Caco-2 (cell line): ENCODE measurements at regions not wholly inside any gene's neighbourhood (a gene's known extent, or its start where the extent isn't known, plus 50 kb on each side); places are given as distances from the start of the nearest gene placed in this dataset.

Source experiments
- BruUV-seq: library from RNA; stranded (reverse); fragments of 400-500 nt; replicated peaks from 2 replicates; lab custom pipeline; 2021; lab: Mats Ljungman, UMichigan
- CTCF ChIA-PET: fragments of 300-600 bp; sonication (Branson Sonifier 250); formaldehyde crosslinking; loops from one replicate; lab custom pipeline; 2022; ENCODE audit warnings: antibody characterized with exemption; lab: Charles Lee
- POLR2A ChIA-PET: fragments of 300-600 bp; sonication (Branson Sonifier 250); formaldehyde crosslinking; loops from one replicate; lab custom pipeline; 2022; ENCODE audit warnings: antibody characterized with exemption; lab: Charles Lee
- DNase-seq, 2 experiments: peaks; one replicate each; pipeline versions ENCODE4 v3.0.0 to v3.0.0-alpha.2; 2020 to 2022
- H3K27me3 ChIP-seq: replicated peaks from 2 replicates; pipeline ENCODE4 v1.6.0; 2011; ENCODE audit warnings: low read length; ENCODE audit not compliant: control insufficient read depth, insufficient read depth
- H3K36me3 ChIP-seq: 2 replicates; pipeline ENCODE4 v1.5.1; 2011; ENCODE audit warnings: low read length; ENCODE audit not compliant: control insufficient read depth, insufficient read depth
- H3K4me1 ChIP-seq: fragments of 250-450 bp; sonication (Bioruptor Pico); 2 replicates; pipeline ENCODE4 v1.5.1; 2020; ENCODE audit warnings: mild to moderate bottlenecking
- H3K4me3 ChIP-seq: 2 replicates; pipeline ENCODE4 v1.5.1; 2011; ENCODE audit warnings: low read depth, mild to moderate bottlenecking, control low read depth, low read length
- H3K9me3 ChIP-seq: fragments of 250-450 bp; sonication (Bioruptor Pico); 2 replicates; pipeline ENCODE4 v1.5.1; 2020; ENCODE audit warnings: mild to moderate bottlenecking, moderate library complexity
- H3K27ac Mint-ChIP-seq: one replicate; pipeline ENCODE4 v1.8.0; 2022; ENCODE audit warnings: mixed read lengths; ENCODE audit not compliant: unreplicated experiment
- H3K27me3 Mint-ChIP-seq: one replicate; pipeline ENCODE4 v1.8.0; 2022; ENCODE audit warnings: mixed read lengths; ENCODE audit not compliant: insufficient read depth, unreplicated experiment
- H3K36me3 Mint-ChIP-seq: one replicate; pipeline ENCODE4 v1.8.0; 2022; ENCODE audit warnings: mild to moderate bottlenecking, mixed read lengths; ENCODE audit not compliant: insufficient read depth, unreplicated experiment
- H3K4me1 Mint-ChIP-seq: one replicate; pipeline ENCODE4 v1.8.0; 2022; ENCODE audit warnings: low read depth, mixed read lengths; ENCODE audit not compliant: unreplicated experiment
- H3K4me3 Mint-ChIP-seq: one replicate; pipeline ENCODE4 v1.8.0; 2022; ENCODE audit warnings: mild to moderate bottlenecking, moderate library complexity, mixed read lengths; ENCODE audit not compliant: unreplicated experiment
- H3K9me3 Mint-ChIP-seq: one replicate; pipeline ENCODE4 v1.8.0; 2022; ENCODE audit warnings: mixed read lengths; ENCODE audit not compliant: unreplicated experiment
- intact Hi-C: fragments of 100-400 bp; cut with micrococcal nuclease; formaldehyde crosslinking; loops from one replicate; pipeline ENCODE4 v1.10.0; 2022; ENCODE audit not compliant: unreplicated experiment
- TF ChIP-seq, protein P1 (sequence below), 2 experiments: fragments of 200-600 bp in 1 of 2; IDR thresholded peaks; 1 replicate in 1 of 2; 2 replicates in 1 of 2; pipeline versions ENCODE4 v1.5.1 to v1.8.0; 2011 to 2022; ENCODE audit warnings: antibody characterized with exemption in 1 of 2, control low read depth in 1 of 2, inconsistent platforms in 1 of 2, low read depth in 1 of 2, low read length in 1 of 2, mild to moderate bottlenecking in 1 of 2, moderate library complexity in 1 of 2; ENCODE audit not compliant: insufficient read depth in 1 of 2, severe bottlenecking in 1 of 2, unreplicated experiment in 1 of 2

DNA sequence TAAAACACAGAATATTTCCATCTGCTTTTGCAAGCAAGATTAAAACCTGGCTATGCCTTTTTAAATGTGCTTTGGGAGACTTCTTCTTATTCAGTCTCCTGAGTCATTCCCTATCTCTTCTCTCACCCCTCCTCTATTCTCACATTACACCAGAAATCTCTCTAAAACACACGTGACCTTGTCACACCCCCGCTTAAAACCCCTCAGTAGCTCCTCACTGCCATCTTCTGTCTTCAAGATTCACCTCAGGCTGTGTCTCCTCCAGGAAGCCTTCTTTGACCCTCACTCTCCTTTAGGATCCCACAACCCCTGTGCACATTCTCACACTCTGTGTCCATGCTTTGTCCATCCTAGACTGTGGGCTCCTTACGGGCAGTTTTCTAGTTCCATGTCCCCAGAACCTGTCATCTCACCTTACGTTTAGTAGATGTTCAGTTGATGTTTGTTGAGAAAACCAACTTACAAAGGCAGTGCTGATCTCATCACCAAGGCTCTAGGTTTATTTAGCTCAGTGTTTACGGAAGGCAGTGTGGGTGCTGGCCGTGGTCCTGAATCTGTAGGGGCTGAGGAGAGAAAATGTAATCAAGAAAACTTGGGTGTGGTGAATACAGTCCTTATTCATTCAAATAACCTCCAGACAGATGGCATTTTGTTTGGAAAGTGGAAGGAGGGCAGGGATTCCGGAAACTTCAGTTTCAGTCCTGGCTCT is 143.5 kb downstream of the DMRTA2 start:
- no peaks in the 10 kb centered on the region for H3K27me3 ChIP-seq
- peak in 1 of 2 experiments; percentile 36 for DNase-seq
- no peaks in the 10 kb centered on the region for H3K4me1 Mint-ChIP-seq
- H3K4me3 ChIP-seq = no peak overlapping the region
- TF ChIP-seq, protein P1, sequence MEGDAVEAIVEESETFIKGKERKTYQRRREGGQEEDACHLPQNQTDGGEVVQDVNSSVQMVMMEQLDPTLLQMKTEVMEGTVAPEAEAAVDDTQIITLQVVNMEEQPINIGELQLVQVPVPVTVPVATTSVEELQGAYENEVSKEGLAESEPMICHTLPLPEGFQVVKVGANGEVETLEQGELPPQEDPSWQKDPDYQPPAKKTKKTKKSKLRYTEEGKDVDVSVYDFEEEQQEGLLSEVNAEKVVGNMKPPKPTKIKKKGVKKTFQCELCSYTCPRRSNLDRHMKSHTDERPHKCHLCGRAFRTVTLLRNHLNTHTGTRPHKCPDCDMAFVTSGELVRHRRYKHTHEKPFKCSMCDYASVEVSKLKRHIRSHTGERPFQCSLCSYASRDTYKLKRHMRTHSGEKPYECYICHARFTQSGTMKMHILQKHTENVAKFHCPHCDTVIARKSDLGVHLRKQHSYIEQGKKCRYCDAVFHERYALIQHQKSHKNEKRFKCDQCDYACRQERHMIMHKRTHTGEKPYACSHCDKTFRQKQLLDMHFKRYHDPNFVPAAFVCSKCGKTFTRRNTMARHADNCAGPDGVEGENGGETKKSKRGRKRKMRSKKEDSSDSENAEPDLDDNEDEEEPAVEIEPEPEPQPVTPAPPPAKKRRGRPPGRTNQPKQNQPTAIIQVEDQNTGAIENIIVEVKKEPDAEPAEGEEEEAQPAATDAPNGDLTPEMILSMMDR (IDR thresholded peaks at IDR 0.05; ENCODE audit: insufficient read depth in 1 of 2, low read depth in 1 of 2, low read length in 1 of 2, severe bottlenecking in 1 of 2, unreplicated experiment in 1 of 2) = no peak
- ChIA-PET POLR2A (no interaction called here), CTCF (interaction anchor here (0.6 to 0.7 kb wide), 2 partner anchors 8 to 144 kb away, joined by 3 to 4 read pairs; no protein-coding TSS in a partner anchor)
- H3K27me3 Mint-ChIP-seq = peaks cover 8% of the 10 kb centered on the region
- intact Hi-C loops = no loop called here
- H3K4me1 ChIP-seq = no peaks in the 10 kb centered on the region
- H3K4me3 Mint-ChIP-seq = no peak overlapping the region
- no peaks in the 10 kb centered on the region for H3K9me3 Mint-ChIP-seq
- H3K9me3 ChIP-seq = no peaks in the 10 kb centered on the region
- H3K36me3 ChIP-seq = no peaks in the 10 kb centered on the region
- H3K36me3 Mint-ChIP-seq = no peaks in the 10 kb centered on the region
- BruUV-seq = no TSS peak
- H3K27ac Mint-ChIP-seq = no peak overlapping the region

DNA sequence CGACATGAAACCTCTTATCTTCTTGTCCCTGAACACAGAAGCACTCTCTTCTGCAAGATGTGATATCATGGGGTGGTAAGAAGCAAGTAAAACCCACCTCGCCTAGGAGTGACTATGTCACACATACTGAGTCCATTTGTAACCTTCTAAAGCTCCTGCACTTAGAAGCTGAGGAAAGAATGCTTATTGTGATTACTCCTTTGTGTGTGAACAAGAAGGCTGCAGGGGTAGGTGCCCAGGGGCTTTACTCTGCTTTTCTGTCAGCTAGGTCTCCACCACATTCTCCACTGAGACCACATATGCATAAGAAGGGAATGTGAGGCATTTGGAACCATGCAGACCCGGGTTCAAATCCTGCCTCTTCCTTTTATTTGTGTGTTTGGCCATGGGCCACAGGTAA is 144.3 kb downstream of the DMRTA2 start:
- ChIA-PET POLR2A (no interaction called here), CTCF (no interaction called here)
- Histone ChIP-seq H3K4me3 (no peak overlapping the region), H3K4me1 (no peaks in the 10 kb centered on the region), H3K9me3 (no peaks in the 10 kb centered on the region), H3K36me3 (no peaks in the 10 kb centered on the region), H3K27me3 (no peaks in the 10 kb centered on the region)
- BruUV-seq = no TSS peak
- DNase-seq = no peak
- no peaks in the 10 kb centered on the region for H3K4me1 Mint-ChIP-seq
- TF ChIP-seq, protein P1 (IDR thresholded peaks at IDR 0.05; ENCODE audit: insufficient read depth in 1 of 2, low read depth in 1 of 2, low read length in 1 of 2, severe bottlenecking in 1 of 2, unreplicated experiment in 1 of 2) = no peak
- H3K9me3 Mint-ChIP-seq = no peaks in the 10 kb centered on the region
- H3K27ac Mint-ChIP-seq = no peak overlapping the region
- H3K27me3 Mint-ChIP-seq = peaks cover 8% of the 10 kb centered on the region
- intact Hi-C loops = no loop called here
- no peaks in the 10 kb centered on the region for H3K36me3 Mint-ChIP-seq
- H3K4me3 Mint-ChIP-seq = no peak overlapping the region

DNA sequence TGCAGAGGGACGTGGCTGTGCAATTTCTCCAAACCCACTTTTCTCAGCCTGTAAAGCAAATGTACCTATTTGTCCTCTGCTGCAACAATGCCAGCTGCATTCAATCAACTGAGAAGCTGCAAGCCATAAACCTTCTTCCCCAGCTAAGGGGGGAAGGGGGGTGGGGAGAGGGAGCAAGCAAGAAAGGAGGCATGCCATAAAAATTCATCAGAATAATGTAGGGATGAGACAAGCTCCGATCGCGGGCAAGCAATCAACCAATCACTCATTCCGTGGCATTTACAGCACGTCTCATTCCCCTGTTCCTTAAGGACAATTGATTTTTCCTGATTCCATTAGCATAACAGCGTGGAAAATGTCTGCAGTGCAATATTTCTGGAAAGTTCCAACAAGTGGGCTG is 144.8 kb downstream of the DMRTA2 start:
- Mint-ChIP-seq H3K27ac (no peak overlapping the region), H3K4me1 (no peaks in the 10 kb centered on the region), H3K36me3 (no peaks in the 10 kb centered on the region), H3K4me3 (no peak overlapping the region), H3K9me3 (no peaks in the 10 kb centered on the region), H3K27me3 (peaks cover 8% of the 10 kb centered on the region)
- DNase-seq = no peak
- no peak overlapping the region for H3K4me3 ChIP-seq
- no peaks in the 10 kb centered on the region for H3K27me3 ChIP-seq
- intact Hi-C loops = no loop called here
- ChIA-PET CTCF (no interaction called here), POLR2A (no interaction called here)
- no TSS peak for BruUV-seq
- H3K4me1 ChIP-seq = no peaks in the 10 kb centered on the region
- TF ChIP-seq, protein P1 (IDR thresholded peaks at IDR 0.05; ENCODE audit: insufficient read depth in 1 of 2, low read depth in 1 of 2, low read length in 1 of 2, severe bottlenecking in 1 of 2, unreplicated experiment in 1 of 2) = no peak
- H3K36me3 ChIP-seq = no peaks in the 10 kb centered on the region
- H3K9me3 ChIP-seq = no peaks in the 10 kb centered on the region
